ENCODE measurements at regions not wholly inside any gene's neighbourhood (a gene's known extent, or its start where the extent isn't known, plus 50 kb on each side); places are given as distances from the start of the nearest gene placed in this dataset.

- TF ChIP-seq, protein P1, sequence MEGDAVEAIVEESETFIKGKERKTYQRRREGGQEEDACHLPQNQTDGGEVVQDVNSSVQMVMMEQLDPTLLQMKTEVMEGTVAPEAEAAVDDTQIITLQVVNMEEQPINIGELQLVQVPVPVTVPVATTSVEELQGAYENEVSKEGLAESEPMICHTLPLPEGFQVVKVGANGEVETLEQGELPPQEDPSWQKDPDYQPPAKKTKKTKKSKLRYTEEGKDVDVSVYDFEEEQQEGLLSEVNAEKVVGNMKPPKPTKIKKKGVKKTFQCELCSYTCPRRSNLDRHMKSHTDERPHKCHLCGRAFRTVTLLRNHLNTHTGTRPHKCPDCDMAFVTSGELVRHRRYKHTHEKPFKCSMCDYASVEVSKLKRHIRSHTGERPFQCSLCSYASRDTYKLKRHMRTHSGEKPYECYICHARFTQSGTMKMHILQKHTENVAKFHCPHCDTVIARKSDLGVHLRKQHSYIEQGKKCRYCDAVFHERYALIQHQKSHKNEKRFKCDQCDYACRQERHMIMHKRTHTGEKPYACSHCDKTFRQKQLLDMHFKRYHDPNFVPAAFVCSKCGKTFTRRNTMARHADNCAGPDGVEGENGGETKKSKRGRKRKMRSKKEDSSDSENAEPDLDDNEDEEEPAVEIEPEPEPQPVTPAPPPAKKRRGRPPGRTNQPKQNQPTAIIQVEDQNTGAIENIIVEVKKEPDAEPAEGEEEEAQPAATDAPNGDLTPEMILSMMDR (IDR thresholded peaks at IDR 0.05; ENCODE audit: control insufficient read depth, extremely low read depth, insufficient read depth): no peak
- H3K4me3 ChIP-seq (ENCODE audit: low read depth, low read length): no peak overlapping the region
- DNase-seq (ENCODE audit: low read depth): no peak
Observed at GRCh38 chr2:57181315-57182038, 865.1 kb upstream of the VRK2 start.

DNA sequence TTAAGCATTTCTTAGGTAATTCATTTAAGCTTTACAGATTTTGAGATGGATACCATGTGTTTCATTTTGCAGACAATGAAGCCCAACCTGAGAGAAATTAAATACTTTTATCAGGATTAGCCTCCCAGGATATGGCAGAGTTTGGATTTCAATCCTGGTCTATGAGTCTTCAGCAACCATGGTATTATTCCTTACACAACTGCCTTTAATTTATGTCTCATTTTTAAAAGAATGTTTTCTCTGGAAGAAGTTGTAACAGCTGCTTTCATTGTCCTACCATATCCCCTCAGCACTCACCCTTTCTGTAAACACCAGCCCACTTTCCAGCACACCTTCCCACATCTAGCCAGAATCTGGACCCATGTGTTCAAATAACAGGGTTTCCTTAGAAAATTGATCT lies 863.7 kb upstream of the VRK2 start:
- no peak overlapping the region for H3K4me3 ChIP-seq (ENCODE audit: low read depth, low read length)
- TF ChIP-seq, protein P1 (IDR thresholded peaks at IDR 0.05; ENCODE audit: control insufficient read depth, extremely low read depth, insufficient read depth): no peak
- no peak for DNase-seq (ENCODE audit: low read depth)

DNA sequence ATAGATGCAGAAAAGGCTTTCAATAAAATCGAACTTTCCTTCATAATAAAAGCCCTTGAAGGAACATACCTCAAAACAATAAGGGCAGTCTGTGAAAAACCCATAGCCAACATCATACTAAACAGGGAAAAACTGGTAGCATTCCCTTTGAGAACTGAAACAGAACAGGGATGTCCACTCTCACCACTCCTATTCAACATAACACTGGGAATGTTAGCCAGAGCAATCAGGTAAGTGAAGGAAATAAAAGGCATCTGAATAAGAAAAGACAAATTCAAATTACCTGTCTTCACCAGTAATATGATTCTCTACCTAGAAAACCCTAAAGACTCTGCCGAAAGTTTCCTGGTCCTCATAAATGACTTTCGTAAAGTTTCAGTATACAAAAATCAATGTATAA lies 861.0 kb upstream of the VRK2 start:
- TF ChIP-seq, protein P1 (IDR thresholded peaks at IDR 0.05; ENCODE audit: control insufficient read depth, extremely low read depth, insufficient read depth): no peak
- DNase-seq (ENCODE audit: low read depth): no peak
- no peak overlapping the region for H3K4me3 ChIP-seq (ENCODE audit: low read depth, low read length)

- H3K4me3 ChIP-seq (ENCODE audit: low read depth, low read length): no peak overlapping the region
- TF ChIP-seq, protein P1 (IDR thresholded peaks at IDR 0.05; ENCODE audit: control insufficient read depth, extremely low read depth, insufficient read depth): no peak
- no peak for DNase-seq (ENCODE audit: low read depth)
Observed at GRCh38 chr2:57190007-57190406, 856.6 kb upstream of the VRK2 start.

DNA sequence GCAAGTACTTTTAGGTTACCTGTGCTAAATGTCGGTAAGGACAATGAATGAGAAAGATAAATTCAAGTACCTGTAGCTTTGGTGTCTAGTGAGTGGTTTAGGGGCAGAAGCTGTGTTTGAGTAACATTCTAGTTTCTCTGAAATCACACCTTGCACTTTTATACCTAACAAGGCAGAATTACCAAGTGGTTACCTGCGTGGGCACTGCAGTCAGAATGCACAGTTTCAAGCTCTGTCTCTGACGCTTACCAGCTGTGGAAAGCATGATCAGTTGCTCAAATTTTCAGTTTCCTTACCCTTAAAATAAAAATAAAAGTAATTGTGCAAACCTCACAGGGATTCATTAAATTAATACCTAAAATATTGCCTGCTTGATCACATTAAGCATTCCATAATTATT lies 846.9 kb upstream of the VRK2 start:
- TF ChIP-seq, protein P1 (IDR thresholded peaks at IDR 0.05; ENCODE audit: control insufficient read depth, extremely low read depth, insufficient read depth): no peak
- H3K4me3 ChIP-seq (ENCODE audit: low read depth, low read length): no peak overlapping the region
- no peak for DNase-seq (ENCODE audit: low read depth)

DNA sequence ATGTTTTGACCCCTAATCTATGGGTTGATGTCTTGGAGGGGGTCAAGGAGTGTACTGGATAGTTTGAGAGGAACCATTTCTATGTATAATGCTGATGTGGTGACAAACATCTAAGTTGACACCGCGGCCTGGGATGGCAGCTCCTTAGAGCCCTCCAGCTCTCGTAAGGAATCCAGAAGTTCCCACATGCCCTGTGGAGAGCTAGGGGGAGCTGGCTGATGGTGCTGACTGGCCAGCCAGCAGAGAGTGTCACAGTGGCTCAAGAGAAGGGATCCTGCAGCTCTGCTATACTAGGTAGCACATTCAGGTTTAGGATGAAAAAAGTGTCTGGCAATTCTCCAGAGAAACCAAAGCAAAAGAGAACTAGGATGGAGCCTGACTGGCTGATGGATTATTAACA lies 842.2 kb upstream of the VRK2 start:
- DNase-seq (ENCODE audit: low read depth): no peak
- no peak overlapping the region for H3K4me3 ChIP-seq (ENCODE audit: low read depth, low read length)
- TF ChIP-seq, protein P1 (IDR thresholded peaks at IDR 0.05; ENCODE audit: control insufficient read depth, extremely low read depth, insufficient read depth): no peak

GRCh38 chr2:57205241-57205640 lies 841.4 kb upstream of the VRK2 start:
- TF ChIP-seq, protein P1 (IDR thresholded peaks at IDR 0.05; ENCODE audit: control insufficient read depth, extremely low read depth, insufficient read depth): no peak
- no peak for DNase-seq (ENCODE audit: low read depth)
- H3K4me3 ChIP-seq (ENCODE audit: low read depth, low read length): no peak overlapping the region
